Activated T-cell treated with anti-CD3 and anti-CD28 coated beads, Interleukin-2, amount 50 U/mL, for 1 hour (primary cell): ENCODE measurements at regions not wholly inside any gene's neighbourhood (a gene's known extent, or its start where the extent isn't known, plus 50 kb on each side); places are given as distances from the start of the nearest gene placed in this dataset.
A peak's percentile ranks its signal among the peaks of the same experiment; 100 is the strongest.
"Not testable (repeated sequence)": the region's sequence is repeated elsewhere in the genome, so short reads cannot be mapped to it uniquely, and the experiment has no call there.

Experiments used
- DNase-seq: peaks from one replicate; pipeline ENCODE4 v3.0.0-alpha.2; 2020

GRCh38 chr13:52324831-52325230 is 81.1 kb downstream of the THSD1 start:
- DNase-seq = not testable (repeated sequence)

- DNase-seq = no peak
Measured at GRCh38 chr13:52319876-52320275, 86.1 kb downstream of the THSD1 start.

GRCh38 chr13:52309833-52310232 is 96.1 kb downstream of the THSD1 start:
- DNase-seq = not testable (repeated sequence)

GRCh38 chr13:52306336-52306735 is 99.6 kb downstream of the THSD1 start:
- not testable (repeated sequence) for DNase-seq

- DNase-seq = not testable (repeated sequence)
Measured at GRCh38 chr13:52303098-52303497, 102.9 kb downstream of the THSD1 start.

GRCh38 chr13:52302688-52303087 is 103.3 kb downstream of the THSD1 start:
- not testable (repeated sequence) for DNase-seq

- DNase-seq = not testable (repeated sequence)
Measured at GRCh38 chr13:52301810-52302400, 104.1 kb downstream of the THSD1 start.

- not testable (repeated sequence) for DNase-seq
Measured at GRCh38 chr13:52298079-52298661, 107.8 kb downstream of the THSD1 start.

GRCh38 chr13:52288891-52289290 is 117.1 kb downstream of the THSD1 start:
- DNase-seq = not testable (repeated sequence)

GRCh38 chr13:52281387-52281786 is 122.0 kb upstream of the NEK3 start:
- not testable (repeated sequence) for DNase-seq

- not testable (repeated sequence) for DNase-seq
Measured at GRCh38 chr13:52279408-52279807, 120.0 kb upstream of the NEK3 start.

GRCh38 chr13:52254299-52254698 is 94.9 kb upstream of the NEK3 start:
- not testable (repeated sequence) for DNase-seq

GRCh38 chr13:52240752-52241151 is 81.4 kb upstream of the NEK3 start:
- not testable (repeated sequence) for DNase-seq

GRCh38 chr13:52235900-52236595 is 76.7 kb upstream of the NEK3 start:
- DNase-seq = peak; percentile 25

GRCh38 chr13:52234928-52235327 is 75.5 kb upstream of the NEK3 start:
- not testable (repeated sequence) for DNase-seq

GRCh38 chr13:52223063-52223462 is 63.7 kb upstream of the NEK3 start:
- DNase-seq = not testable (repeated sequence)

GRCh38 chr13:52213920-52214319 is 54.5 kb upstream of the NEK3 start:
- not testable (repeated sequence) for DNase-seq

- not testable (repeated sequence) for DNase-seq
Measured at GRCh38 chr13:52212886-52213285, 53.5 kb upstream of the NEK3 start.

- DNase-seq = not testable (repeated sequence)
Measured at GRCh38 chr13:52211416-52211776, 52.0 kb upstream of the NEK3 start.

- not testable (repeated sequence) for DNase-seq
Measured at GRCh38 chr13:52210564-52211415, 51.4 kb upstream of the NEK3 start.
